Astrocyte (in vitro differentiated cells and primary cell): ENCODE measurements at regions not wholly inside any gene's neighbourhood (a gene's known extent, or its start where the extent isn't known, plus 50 kb on each side); places are given as distances from the start of the nearest gene placed in this dataset.

Experiments used
- CTCF ChIP-seq: IDR thresholded peaks from 2 replicates; pipeline ENCODE4 v1.5.1; 2011; ENCODE audit warnings: low read depth, mild to moderate bottlenecking, inconsistent platforms, low read length, moderate library complexity; ENCODE audit not compliant: insufficient read depth
- EZH2 ChIP-seq: IDR thresholded peaks from 2 replicates; pipeline ENCODE4 v1.6.1; 2012; ENCODE audit warnings: mild to moderate bottlenecking, low read length, inconsistent platforms; ENCODE audit not compliant: insufficient read depth

DNA sequence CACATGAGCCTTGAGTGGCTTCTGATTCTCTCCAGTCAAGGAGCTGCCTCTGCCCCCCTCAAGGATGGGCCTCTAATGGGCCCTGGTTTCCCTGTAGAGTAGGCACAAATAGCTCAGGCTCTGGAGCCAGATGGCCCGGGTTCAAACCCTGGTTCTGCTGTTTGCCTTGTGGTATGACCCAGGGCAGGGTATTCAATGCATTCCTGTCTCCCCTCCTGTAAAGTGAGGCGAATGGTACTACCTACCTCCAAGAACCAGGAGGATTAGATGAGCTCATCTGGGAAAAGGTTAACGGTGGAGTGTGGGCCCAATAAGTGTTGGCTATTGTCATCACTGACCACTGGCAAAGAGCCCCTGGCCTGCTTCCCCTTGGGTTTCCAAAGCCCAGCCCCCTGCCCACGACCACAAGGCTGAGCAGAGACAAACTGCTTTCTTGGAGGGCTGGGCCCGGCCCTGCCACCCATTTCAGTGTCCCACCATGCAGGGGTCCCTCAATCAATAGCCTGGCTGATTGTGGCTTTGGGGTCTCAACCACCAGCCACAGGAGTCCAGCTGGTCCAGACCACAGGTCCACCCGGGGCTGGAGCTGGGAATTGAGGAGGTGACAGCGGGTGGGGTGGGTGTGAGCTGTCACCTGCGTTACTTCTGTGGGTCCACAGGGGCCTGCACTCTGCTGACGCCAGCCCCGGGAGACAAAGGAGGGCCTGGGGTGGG lies 115.6 kb upstream of the RUNX3 start:
- TF ChIP-seq CTCF = no peak
- TF ChIP-seq EZH2 = no peak
